SK-N-SH treated with all-trans-retinoic acid at 6 μM for 48 hours (cell line): ENCODE measurements at regions not wholly inside any gene's neighbourhood (a gene's known extent, or its start where the extent isn't known, plus 50 kb on each side); places are given as distances from the start of the nearest gene placed in this dataset.

ENCODE experiments used
- ATAC-seq: fragments of 200-7000 bp; cut with Tn5 transposase; 3 replicates; pipeline ENCODE4 v1.9.1; 2020; ENCODE audit warnings: mild to moderate bottlenecking, moderate library complexity
- ARNTL ChIP-seq: fragments of 450-650 bp; formaldehyde crosslinking; IDR thresholded peaks from 2 replicates; pipeline ENCODE4 v1.5.0; 2020; ENCODE audit warnings: low read depth, mild to moderate bottlenecking, moderate library complexity, borderline replicate concordance
- BACH2 ChIP-seq: fragments of 250-450 bp; sonication (Bioruptor Pico); IDR thresholded peaks from 2 replicates; pipeline ENCODE4 v1.9.0; 2021; ENCODE audit warnings: mild to moderate bottlenecking, borderline replicate concordance
- CSDC2 ChIP-seq: fragments of 250-450 bp; sonication (Bioruptor Pico); IDR thresholded peaks from 2 replicates; pipeline ENCODE4 v1.5.0; 2020; ENCODE audit warnings: mild to moderate bottlenecking, moderate library complexity
- CSRNP3 ChIP-seq: fragments of 250-450 bp; sonication (Bioruptor Pico); IDR thresholded peaks from 2 replicates; pipeline ENCODE4 v1.5.1; 2021; ENCODE audit warnings: mild to moderate bottlenecking, moderate library complexity
- ESRRG ChIP-seq: fragments of 250-450 bp; sonication (Bioruptor Pico); IDR thresholded peaks from 2 replicates; pipeline ENCODE4 v1.6.1; 2021; ENCODE audit warnings: mild to moderate bottlenecking
- GLIS3 ChIP-seq: fragments of 250-450 bp; sonication (Bioruptor Pico); IDR thresholded peaks from 2 replicates; pipeline ENCODE4 v1.5.0; 2020; ENCODE audit warnings: mild to moderate bottlenecking, moderate library complexity
- ISL1 ChIP-seq: fragments of 250-450 bp; sonication (Bioruptor Pico); IDR thresholded peaks from 2 replicates; pipeline ENCODE4 v2.1.2; 2022; ENCODE audit warnings: mild to moderate bottlenecking, moderate library complexity
- OSR1 ChIP-seq: fragments of 250-450 bp; sonication (Bioruptor Pico); IDR thresholded peaks from 2 replicates; pipeline ENCODE4 v1.8.0; 2022; ENCODE audit warnings: moderate library complexity, mild to moderate bottlenecking, inconsistent platforms
- PATZ1 ChIP-seq: fragments of 250-450 bp; sonication (Bioruptor Pico); IDR thresholded peaks from 2 replicates; pipeline ENCODE4 v1.8.0; 2020; ENCODE audit warnings: mild to moderate bottlenecking, moderate library complexity, borderline replicate concordance
- POU6F1 ChIP-seq: fragments of 250-450 bp; sonication (Bioruptor Pico); IDR thresholded peaks from 2 replicates; pipeline ENCODE4 v1.8.0; 2021; ENCODE audit warnings: low read depth, mild to moderate bottlenecking, moderate library complexity, borderline replicate concordance
- PPARA ChIP-seq: fragments of 250-450 bp; sonication (Bioruptor Pico); IDR thresholded peaks from 2 replicates; pipeline ENCODE4 v1.5.0; 2020; ENCODE audit warnings: mild to moderate bottlenecking, borderline replicate concordance
- RARB ChIP-seq: fragments of 250-450 bp; sonication (Bioruptor Pico); IDR thresholded peaks from 2 replicates; pipeline ENCODE4 v1.8.0; 2021; ENCODE audit warnings: mild to moderate bottlenecking, moderate library complexity
- SNAI2 ChIP-seq: fragments of 250-450 bp; sonication (Bioruptor Pico); IDR thresholded peaks from 2 replicates; pipeline ENCODE4 v1.5.0; 2020; ENCODE audit warnings: mild to moderate bottlenecking, moderate library complexity
- TCF4 ChIP-seq: fragments of 250-450 bp; sonication (Bioruptor Pico); IDR thresholded peaks from 2 replicates; pipeline ENCODE4 v1.8.0; 2021; ENCODE audit warnings: mild to moderate bottlenecking, moderate library complexity, borderline replicate concordance
- TOX ChIP-seq: fragments of 250-450 bp; sonication (Bioruptor Pico); IDR thresholded peaks from 2 replicates; pipeline ENCODE4 v1.8.0; 2021; ENCODE audit warnings: mild to moderate bottlenecking, moderate library complexity, borderline replicate concordance
- ZC3H10 ChIP-seq: fragments of 250-450 bp; sonication (Bioruptor Pico); IDR thresholded peaks from 2 replicates; pipeline ENCODE4 v1.5.1; 2021; ENCODE audit warnings: mild to moderate bottlenecking, moderate library complexity
- ZFP3 ChIP-seq: fragments of 250-450 bp; sonication (Bioruptor Pico); IDR thresholded peaks from 2 replicates; pipeline ENCODE4 v1.5.0; 2020; ENCODE audit warnings: mild to moderate bottlenecking, moderate library complexity
- ZFP30 ChIP-seq: fragments of 450-650 bp; formaldehyde crosslinking; IDR thresholded peaks from 2 replicates; pipeline ENCODE4 v1.5.0; 2022; ENCODE audit warnings: mild to moderate bottlenecking, moderate library complexity
- ZNF565 ChIP-seq: fragments of 450-650 bp; formaldehyde crosslinking; conservative IDR thresholded peaks from 2 replicates; pipeline ENCODE4 v1.5.0; 2020; ENCODE audit warnings: low read depth, mild to moderate bottlenecking, moderate library complexity
- ZNF70 ChIP-seq: fragments of 450-650 bp; formaldehyde crosslinking; IDR thresholded peaks from 2 replicates; pipeline ENCODE4 v1.5.0; 2020; ENCODE audit warnings: mild to moderate bottlenecking, moderate library complexity
- ZNF8 ChIP-seq: fragments of 450-650 bp; formaldehyde crosslinking; IDR thresholded peaks from 2 replicates; pipeline ENCODE4 v1.5.0; 2020; ENCODE audit warnings: mild to moderate bottlenecking, moderate library complexity
- TF ChIP-seq, protein P1 (sequence below): fragments of 250-450 bp; sonication (Bioruptor Pico); IDR thresholded peaks from 2 replicates; pipeline ENCODE4 v1.5.1; 2020; ENCODE audit warnings: low read depth, mild to moderate bottlenecking, moderate library complexity

- no peak for TF ChIP-seq TOX (CRISPR knock-in tag)
- no peak for TF ChIP-seq OSR1 (CRISPR knock-in tag)
- TF ChIP-seq ZFP30: no peak
- TF ChIP-seq ZNF8 (CRISPR knock-in tag): no peak
- no peak for TF ChIP-seq POU6F1 (CRISPR knock-in tag)
- no peak for TF ChIP-seq TCF4
- TF ChIP-seq ESRRG (CRISPR knock-in tag): no peak
- no peak for TF ChIP-seq SNAI2 (CRISPR knock-in tag)
- TF ChIP-seq CSRNP3 (CRISPR knock-in tag): no peak
- no peak for TF ChIP-seq ISL1
- TF ChIP-seq ZFP3 (CRISPR knock-in tag): no peak
- no peak for TF ChIP-seq ZNF565 (CRISPR knock-in tag)
- TF ChIP-seq GLIS3 (CRISPR knock-in tag): no peak
- TF ChIP-seq ZNF70: no peak
- no peak for TF ChIP-seq RARB (CRISPR knock-in tag)
- TF ChIP-seq, protein P1, sequence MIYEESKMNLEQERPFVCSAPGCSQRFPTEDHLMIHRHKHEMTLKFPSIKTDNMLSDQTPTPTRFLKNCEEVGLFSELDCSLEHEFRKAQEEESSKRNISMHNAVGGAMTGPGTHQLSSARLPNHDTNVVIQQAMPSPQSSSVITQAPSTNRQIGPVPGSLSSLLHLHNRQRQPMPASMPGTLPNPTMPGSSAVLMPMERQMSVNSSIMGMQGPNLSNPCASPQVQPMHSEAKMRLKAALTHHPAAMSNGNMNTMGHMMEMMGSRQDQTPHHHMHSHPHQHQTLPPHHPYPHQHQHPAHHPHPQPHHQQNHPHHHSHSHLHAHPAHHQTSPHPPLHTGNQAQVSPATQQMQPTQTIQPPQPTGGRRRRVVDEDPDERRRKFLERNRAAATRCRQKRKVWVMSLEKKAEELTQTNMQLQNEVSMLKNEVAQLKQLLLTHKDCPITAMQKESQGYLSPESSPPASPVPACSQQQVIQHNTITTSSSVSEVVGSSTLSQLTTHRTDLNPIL: no peak
- no peak for TF ChIP-seq PATZ1 (CRISPR knock-in tag)
- ATAC-seq: no peak
Measured at GRCh38 chr20:21018576-21018975, 87.6 kb downstream of the LINC00237 start.

DNA sequence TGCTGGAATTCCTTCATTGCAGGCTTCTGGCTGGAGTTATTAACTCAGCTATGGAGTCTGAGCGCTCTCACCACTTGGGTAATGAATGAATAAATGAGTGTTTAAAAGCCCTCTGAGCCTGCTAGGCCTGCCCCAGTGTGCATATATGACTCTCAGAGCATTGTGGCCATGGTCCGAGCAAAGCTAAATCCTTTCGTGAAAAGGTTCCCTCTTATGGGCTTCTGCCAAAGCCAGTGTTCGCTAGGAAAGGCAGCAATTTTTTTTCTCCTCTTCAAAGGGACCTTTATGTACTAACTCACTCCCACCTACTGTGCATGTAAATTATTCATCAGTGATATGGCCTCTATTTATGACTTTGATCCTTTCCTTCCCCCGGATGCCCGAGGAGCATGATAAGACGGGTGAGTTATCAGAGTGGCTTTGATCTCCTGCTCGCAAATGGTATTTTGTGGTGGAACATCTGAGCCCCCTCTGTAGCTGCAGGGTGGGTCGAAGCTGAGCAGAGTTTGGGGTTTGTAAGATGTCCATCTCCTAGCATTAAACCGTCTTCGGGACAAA is 88.6 kb downstream of the LINC00237 start:
- TF ChIP-seq ZFP30: no peak
- no peak for TF ChIP-seq ZNF8 (CRISPR knock-in tag)
- ATAC-seq: no peak

GRCh38 chr20:21016751-21017150 is 89.4 kb downstream of the LINC00237 start:
- TF ChIP-seq BACH2 (no peak), PPARA (CRISPR knock-in tag) (no peak), ARNTL (CRISPR knock-in tag) (no peak), CSRNP3 (CRISPR knock-in tag) (no peak), CSDC2 (CRISPR knock-in tag) (no peak), ZFP3 (CRISPR knock-in tag) (no peak)
- TF ChIP-seq, all 23 proteins: peak for 0
- no peak for ATAC-seq

DNA sequence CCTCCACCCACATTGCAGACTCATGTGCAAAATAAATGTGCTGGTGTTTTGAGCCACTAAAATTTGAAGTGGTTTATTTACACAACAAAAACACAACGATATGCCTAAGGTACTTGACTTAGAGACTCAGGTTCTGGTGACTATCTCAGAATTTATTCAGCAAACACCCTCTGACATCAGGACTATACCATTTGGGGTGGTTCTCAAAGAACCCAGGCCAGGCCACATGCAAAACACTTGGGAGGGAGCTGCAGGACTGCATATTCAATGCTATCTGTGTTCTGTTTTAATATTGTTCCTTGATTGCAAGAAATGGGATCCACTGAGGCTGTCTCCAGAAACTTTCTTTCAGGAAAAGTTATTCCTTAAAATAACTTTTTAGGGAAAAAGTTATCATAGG is 91.6 kb downstream of the LINC00237 start:
- no peak for ATAC-seq
- no peak for TF ChIP-seq GLIS3 (CRISPR knock-in tag)
- no peak for TF ChIP-seq ESRRG (CRISPR knock-in tag)
- TF ChIP-seq SNAI2 (CRISPR knock-in tag): no peak
- TF ChIP-seq POU6F1 (CRISPR knock-in tag): no peak
- no peak for TF ChIP-seq ZNF70
- no peak for TF ChIP-seq TCF4
- no peak for TF ChIP-seq ZC3H10 (CRISPR knock-in tag)
- TF ChIP-seq, all 23 proteins: peak for 0
